ENCODE measurements at regions not wholly inside any gene's neighbourhood (a gene's known extent, or its start where the extent isn't known, plus 50 kb on each side); places are given as distances from the start of the nearest gene placed in this dataset.

DNA sequence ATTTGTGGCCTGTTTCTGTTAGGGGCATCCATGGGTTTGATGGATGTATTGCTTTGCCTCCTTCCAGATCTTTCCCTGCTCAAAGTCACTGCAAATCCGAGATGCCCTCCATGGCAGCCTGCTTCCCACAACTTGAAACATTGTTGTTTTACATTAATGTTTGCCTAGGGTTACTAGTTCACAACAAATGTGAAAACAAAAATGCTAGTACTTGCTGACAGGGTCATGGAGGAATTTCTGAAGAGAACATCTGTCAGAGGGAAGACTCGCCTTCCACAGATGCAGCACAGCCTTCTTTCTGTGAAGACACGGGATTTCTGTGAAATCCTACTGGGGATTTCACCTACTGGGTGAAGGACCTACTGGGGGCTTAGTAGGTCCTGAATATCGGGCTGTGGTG lies 260.0 kb upstream of the FN1 start:
- TF ChIP-seq, protein P1, sequence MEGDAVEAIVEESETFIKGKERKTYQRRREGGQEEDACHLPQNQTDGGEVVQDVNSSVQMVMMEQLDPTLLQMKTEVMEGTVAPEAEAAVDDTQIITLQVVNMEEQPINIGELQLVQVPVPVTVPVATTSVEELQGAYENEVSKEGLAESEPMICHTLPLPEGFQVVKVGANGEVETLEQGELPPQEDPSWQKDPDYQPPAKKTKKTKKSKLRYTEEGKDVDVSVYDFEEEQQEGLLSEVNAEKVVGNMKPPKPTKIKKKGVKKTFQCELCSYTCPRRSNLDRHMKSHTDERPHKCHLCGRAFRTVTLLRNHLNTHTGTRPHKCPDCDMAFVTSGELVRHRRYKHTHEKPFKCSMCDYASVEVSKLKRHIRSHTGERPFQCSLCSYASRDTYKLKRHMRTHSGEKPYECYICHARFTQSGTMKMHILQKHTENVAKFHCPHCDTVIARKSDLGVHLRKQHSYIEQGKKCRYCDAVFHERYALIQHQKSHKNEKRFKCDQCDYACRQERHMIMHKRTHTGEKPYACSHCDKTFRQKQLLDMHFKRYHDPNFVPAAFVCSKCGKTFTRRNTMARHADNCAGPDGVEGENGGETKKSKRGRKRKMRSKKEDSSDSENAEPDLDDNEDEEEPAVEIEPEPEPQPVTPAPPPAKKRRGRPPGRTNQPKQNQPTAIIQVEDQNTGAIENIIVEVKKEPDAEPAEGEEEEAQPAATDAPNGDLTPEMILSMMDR (IDR thresholded peaks at IDR 0.05; ENCODE audit: low read depth, low read length, poor library complexity, severe bottlenecking): no peak
- TF ChIP-seq EZH2phosphoT487 (IDR thresholded peaks at IDR 0.05; ENCODE audit: borderline replicate concordance, low read length): no peak

All from DOHH2 (cell line).